ENCODE measurements at regions not wholly inside any gene's neighbourhood (a gene's known extent, or its start where the extent isn't known, plus 50 kb on each side); places are given as distances from the start of the nearest gene placed in this dataset.

- TF ChIP-seq EP300 (IDR thresholded peaks at IDR 0.05; ENCODE audit: borderline replicate concordance) (no peak), CREB1 (IDR thresholded peaks at IDR 0.05; ENCODE audit: low read depth) (no peak), CEBPB (IDR thresholded peaks at IDR 0.05) (no peak), NFIC (IDR thresholded peaks at IDR 0.05) (no peak), YY1 (IDR thresholded peaks at IDR 0.05; ENCODE audit: low read depth) (no peak), MAX (IDR thresholded peaks at IDR 0.05) (no peak), TCF12 (IDR thresholded peaks at IDR 0.05; ENCODE audit: low read depth) (no peak), REST (IDR thresholded peaks at IDR 0.05; ENCODE audit: low read depth) (no peak), FOXM1 (IDR thresholded peaks at IDR 0.05; ENCODE audit: borderline replicate concordance, low read depth) (no peak), RAD21 (IDR thresholded peaks at IDR 0.05; ENCODE audit: low read depth) (no peak), TAF1 (IDR thresholded peaks at IDR 0.05; ENCODE audit: low read depth) (no peak), TEAD4 (IDR thresholded peaks at IDR 0.05) (no peak), USF1 (IDR thresholded peaks at IDR 0.05) (no peak)
Observed at GRCh38 chr3:70857916-70858315, 545.5 kb upstream of the MDFIC2 start.
